ENCODE measurements at regions not wholly inside any gene's neighbourhood (a gene's known extent, or its start where the extent isn't known, plus 50 kb on each side); places are given as distances from the start of the nearest gene placed in this dataset.

DNA sequence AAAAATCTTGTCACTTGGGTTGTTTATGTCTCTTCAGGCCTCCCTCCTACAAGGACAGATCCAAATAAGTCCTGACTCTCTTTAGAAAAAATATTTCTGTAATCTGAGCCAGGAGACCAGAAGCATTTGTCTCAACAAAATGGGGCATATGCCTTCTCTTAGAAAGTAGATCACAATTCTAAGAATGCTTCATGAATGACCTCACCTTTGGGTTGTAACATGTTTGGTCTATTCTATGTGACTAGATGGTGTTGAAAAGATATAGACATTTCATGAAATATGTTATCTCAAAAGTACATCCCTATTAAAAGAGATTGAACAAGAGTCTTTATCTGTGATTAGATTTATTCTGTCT, 159.0 kb upstream of the SETBP1 start:
- intact Hi-C loops (cut with micrococcal nuclease; ENCODE audit: unreplicated experiment), result no loop called here
- CTCF ChIA-PET, result no interaction called here
- BruUV-seq (replicated peaks), result no TSS peak

DNA sequence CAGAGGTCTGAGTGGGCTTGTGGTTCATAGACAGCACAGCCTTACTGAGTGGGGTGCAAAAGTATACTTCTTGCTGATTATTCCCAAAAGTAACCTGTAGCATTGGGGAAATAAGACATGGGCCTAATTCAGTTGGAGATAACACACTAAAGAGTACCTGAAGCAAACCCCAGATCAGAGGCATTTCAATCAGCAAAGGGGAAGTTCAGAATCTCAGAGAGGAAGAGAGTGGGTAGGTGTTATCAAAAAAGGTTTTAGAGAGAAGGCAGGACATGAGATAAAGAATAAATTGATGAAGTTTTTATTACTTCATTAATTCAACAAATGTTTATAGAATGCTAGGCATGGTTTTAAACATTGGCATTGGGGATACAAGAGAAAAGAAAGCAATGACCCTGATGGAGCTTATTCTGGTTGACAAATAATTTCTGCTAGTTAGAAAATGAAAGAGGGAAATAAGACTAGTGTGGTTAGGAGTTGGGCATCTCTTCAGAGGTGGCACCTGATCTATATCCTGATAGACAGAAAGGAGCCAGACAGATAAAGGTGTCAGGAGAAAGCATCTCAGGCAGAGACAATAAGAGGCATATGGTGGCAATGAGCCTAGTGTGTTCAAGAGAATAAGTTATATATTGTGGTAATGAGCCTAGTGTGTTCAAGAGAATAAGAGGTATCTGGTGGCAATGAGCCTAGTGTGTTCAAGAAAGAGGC, 153.8 kb upstream of the SETBP1 start:
- no peaks in the 10 kb centered on the region for H3K9me3 ChIP-seq (ENCODE audit: low read depth, low read length, poor library complexity, severe bottlenecking)
- no peak for TF ChIP-seq EZH2 (IDR thresholded peaks at IDR 0.05; ENCODE audit: borderline replicate concordance, low read depth, low read length, poor library complexity, severe bottlenecking)
- no peak for TF ChIP-seq CTCF (conservative IDR thresholded peaks at IDR 0.05; ENCODE audit: low read depth, low read length)
- no peak overlapping the region for H3K27ac ChIP-seq (ENCODE audit: low read depth, low read length, poor library complexity, severe bottlenecking)
- DNase-seq (ENCODE audit: low spot score), result no peak
- no peaks in the 10 kb centered on the region for H3K27me3 ChIP-seq (replicated peaks; ENCODE audit: insufficient read depth, low read depth, low read length, poor library complexity)
- no peaks in the 10 kb centered on the region for H3K36me3 ChIP-seq (ENCODE audit: insufficient read depth, low read length, poor library complexity, severe bottlenecking)
- ChIA-PET POLR2A (ENCODE audit: low non-redundant PET) (no interaction called here), CTCF (no interaction called here)
- no peaks in the 10 kb centered on the region for H3K4me1 ChIP-seq (ENCODE audit: insufficient read depth, low read length, poor library complexity, severe bottlenecking)
- intact Hi-C loops (cut with micrococcal nuclease; ENCODE audit: unreplicated experiment), result no loop called here
- no TSS peak for BruUV-seq (replicated peaks)
- H3K4me3 ChIP-seq (ENCODE audit: low read depth, low read length, poor library complexity, severe bottlenecking), result no peak overlapping the region

More for the DNA sequence above, 159.0 kb upstream of the SETBP1 start:
- DNase-seq (ENCODE audit: low spot score), result no peak
- Histone ChIP-seq H3K4me1 (ENCODE audit: insufficient read depth, low read length, poor library complexity, severe bottlenecking) (no peaks in the 10 kb centered on the region), H3K27ac (ENCODE audit: low read depth, low read length, poor library complexity, severe bottlenecking) (no peak overlapping the region), H3K27me3 (replicated peaks; ENCODE audit: insufficient read depth, low read depth, low read length, poor library complexity) (no peaks in the 10 kb centered on the region), H3K36me3 (ENCODE audit: insufficient read depth, low read length, poor library complexity, severe bottlenecking) (no peaks in the 10 kb centered on the region), H3K9me3 (ENCODE audit: low read depth, low read length, poor library complexity, severe bottlenecking) (no peaks in the 10 kb centered on the region), H3K4me3 (ENCODE audit: low read depth, low read length, poor library complexity, severe bottlenecking) (no peak overlapping the region)
- POLR2A ChIA-PET (ENCODE audit: low non-redundant PET), result no interaction called here
- TF ChIP-seq CTCF (conservative IDR thresholded peaks at IDR 0.05; ENCODE audit: low read depth, low read length) (no peak), EZH2 (IDR thresholded peaks at IDR 0.05; ENCODE audit: borderline replicate concordance, low read depth, low read length, poor library complexity, severe bottlenecking) (no peak)

GRCh38 chr18:44533071-44533470, 147.6 kb upstream of the SETBP1 start:
- no peak for TF ChIP-seq EZH2 (IDR thresholded peaks at IDR 0.05; ENCODE audit: borderline replicate concordance, low read depth, low read length, poor library complexity, severe bottlenecking)
- TF ChIP-seq CTCF (conservative IDR thresholded peaks at IDR 0.05; ENCODE audit: low read depth, low read length), result no peak
- CTCF ChIA-PET, result no interaction called here

More at GRCh38 chr18:44533071-44533470, 147.6 kb upstream of the SETBP1 start:
- no peaks in the 10 kb centered on the region for H3K9me3 ChIP-seq (ENCODE audit: low read depth, low read length, poor library complexity, severe bottlenecking)
- no peaks in the 10 kb centered on the region for H3K4me1 ChIP-seq (ENCODE audit: insufficient read depth, low read length, poor library complexity, severe bottlenecking)
- no TSS peak for BruUV-seq (replicated peaks)
- intact Hi-C loops (cut with micrococcal nuclease; ENCODE audit: unreplicated experiment), result no loop called here
- H3K27ac ChIP-seq (ENCODE audit: low read depth, low read length, poor library complexity, severe bottlenecking), result no peak overlapping the region
- no peaks in the 10 kb centered on the region for H3K27me3 ChIP-seq (replicated peaks; ENCODE audit: insufficient read depth, low read depth, low read length, poor library complexity)
- POLR2A ChIA-PET (ENCODE audit: low non-redundant PET), result no interaction called here
- DNase-seq (ENCODE audit: low spot score), result no peak
- no peaks in the 10 kb centered on the region for H3K36me3 ChIP-seq (ENCODE audit: insufficient read depth, low read length, poor library complexity, severe bottlenecking)
- H3K4me3 ChIP-seq (ENCODE audit: low read depth, low read length, poor library complexity, severe bottlenecking), result no peak overlapping the region

Data from A673 (cell line).